Thyroid gland (tissue), 4 donors: ENCODE measurements at regions not wholly inside any gene's neighbourhood (a gene's known extent, or its start where the extent isn't known, plus 50 kb on each side); places are given as distances from the start of the nearest gene placed in this dataset.

Experiments
- CTCF ChIP-seq, 6 experiments: fragments of 200-600 bp in 3 of 6; fragments of 450-650 bp in 3 of 6; sonication (generic) in 3 of 6; IDR thresholded peaks; one replicate each; pipeline ENCODE4 v1.5.1; 2016 to 2019; ENCODE audit warnings: antibody characterized with exemption in 6 of 6, mild to moderate bottlenecking in 2 of 6, inconsistent platforms in 1 of 6, moderate library complexity in 1 of 6
- POLR2A ChIP-seq, 2 donors: fragments of 450-650 bp; IDR thresholded peaks; one replicate each; pipeline ENCODE4 v1.6.1; 2017; ENCODE audit warnings: antibody characterized with exemption in 2 of 2, mild to moderate bottlenecking in 2 of 2, moderate library complexity in 1 of 2

GRCh38 chrX:13955975-13956374 lies 73.7 kb downstream of the GEMIN8 start:
- TF ChIP-seq CTCF (IDR thresholded peaks at IDR 0.05) = no peak
- TF ChIP-seq POLR2A (IDR thresholded peaks at IDR 0.05) = no peak
